ENCODE measurements at regions not wholly inside any gene's neighbourhood (a gene's known extent, or its start where the extent isn't known, plus 50 kb on each side); places are given as distances from the start of the nearest gene placed in this dataset.
"Not testable (repeated sequence)": the region's sequence is repeated elsewhere in the genome, so short reads cannot be mapped to it uniquely, and the experiment has no call there.

- no peak for DNase-seq (ENCODE audit: low spot score)
These were observed 218.5 kb downstream of the RPS29 start for GRCh38 chr14:49367696-49368095.

- DNase-seq (ENCODE audit: low spot score): no peak
These were observed 219.8 kb downstream of the RPS29 start for GRCh38 chr14:49366416-49366815.

GRCh38 chr14:49364752-49365117 lies 221.4 kb downstream of the RPS29 start:
- no peak for DNase-seq (ENCODE audit: low spot score)

- DNase-seq (ENCODE audit: low spot score): no peak
These were observed 222.1 kb downstream of the RPS29 start for GRCh38 chr14:49363821-49364751.

GRCh38 chr14:49362916-49363315 lies 223.3 kb downstream of the RPS29 start:
- no peak for DNase-seq (ENCODE audit: low spot score)

- DNase-seq (ENCODE audit: low spot score): no peak
These were observed 247.1 kb downstream of the RPS29 start for GRCh38 chr14:49339130-49339529.

- DNase-seq (ENCODE audit: low spot score): no peak
These were observed 266.4 kb downstream of the RPS29 start for GRCh38 chr14:49319810-49320209.

GRCh38 chr14:49315570-49315969 lies 270.6 kb downstream of the RPS29 start:
- no peak for DNase-seq (ENCODE audit: low spot score)

- DNase-seq (ENCODE audit: low spot score): no peak
These were observed 271.4 kb downstream of the RPS29 start for GRCh38 chr14:49314737-49315136.

- DNase-seq (ENCODE audit: low spot score): no peak
These were observed 273.1 kb downstream of the RPS29 start for GRCh38 chr14:49313108-49313507.

GRCh38 chr14:49310298-49310697 lies 275.9 kb downstream of the RPS29 start:
- DNase-seq (ENCODE audit: low spot score): no peak

- DNase-seq (ENCODE audit: low spot score): peak; percentile 35
These were observed 279.9 kb downstream of the RPS29 start for GRCh38 chr14:49306152-49306751.

GRCh38 chr14:49303946-49304516 lies 282.1 kb downstream of the RPS29 start:
- DNase-seq (ENCODE audit: low spot score): peak; percentile 34

GRCh38 chr14:49297102-49297501 lies 289.1 kb downstream of the RPS29 start:
- DNase-seq (ENCODE audit: low spot score): no peak

GRCh38 chr14:49294621-49295148 lies 291.5 kb downstream of the RPS29 start:
- no peak for DNase-seq (ENCODE audit: low spot score)

GRCh38 chr14:49287004-49287403 lies 299.2 kb downstream of the RPS29 start:
- no peak for DNase-seq (ENCODE audit: low spot score)

- DNase-seq (ENCODE audit: low spot score): no peak
These were observed 299.8 kb downstream of the RPS29 start for GRCh38 chr14:49286257-49286983.

GRCh38 chr14:49280566-49280965 lies 305.6 kb downstream of the RPS29 start:
- no peak for DNase-seq (ENCODE audit: low spot score)

- no peak for DNase-seq (ENCODE audit: low spot score)
These were observed 335.7 kb downstream of the RPS29 start for GRCh38 chr14:49250517-49250916.

- peak; percentile 79 for DNase-seq (ENCODE audit: low spot score)
These were observed 336.1 kb downstream of the RPS29 start for GRCh38 chr14:49250109-49250508.

GRCh38 chr14:49249022-49249421 lies 337.2 kb downstream of the RPS29 start:
- DNase-seq (ENCODE audit: low spot score): peak; percentile 31

- DNase-seq (ENCODE audit: low spot score): not testable (repeated sequence)
These were observed 342.4 kb downstream of the RPS29 start for GRCh38 chr14:49243777-49244176.
